ENCODE measurements at regions not wholly inside any gene's neighbourhood (a gene's known extent, or its start where the extent isn't known, plus 50 kb on each side); places are given as distances from the start of the nearest gene placed in this dataset.

- DNase-seq (ENCODE audit: low spot score): no peak
- no peak overlapping the region for H3K27ac ChIP-seq (ENCODE audit: poor library complexity, severe bottlenecking)
- ATAC-seq (ENCODE audit: low read depth): peak; percentile 32; the same call in 1 of the 3 replicates
- H3K4me3 ChIP-seq (ENCODE audit: severe bottlenecking): no peak overlapping the region
- TF ChIP-seq CTCF (IDR thresholded peaks at IDR 0.05; ENCODE audit: poor library complexity, severe bottlenecking): no peak
- no peaks in the 10 kb centered on the region for H3K4me1 ChIP-seq (ENCODE audit: insufficient read depth, poor library complexity, severe bottlenecking)
- no peaks in the 10 kb centered on the region for H3K36me3 ChIP-seq (ENCODE audit: low read depth)
- H3K9me3 ChIP-seq (ENCODE audit: severe bottlenecking): no peaks in the 10 kb centered on the region
- peaks cover 4% of the 10 kb centered on the region for H3K27me3 ChIP-seq (ENCODE audit: insufficient read depth, poor library complexity, severe bottlenecking)
Measured at GRCh38 chr15:31801152-31801551, 229.2 kb upstream of the CHRNA7 start.

DNA sequence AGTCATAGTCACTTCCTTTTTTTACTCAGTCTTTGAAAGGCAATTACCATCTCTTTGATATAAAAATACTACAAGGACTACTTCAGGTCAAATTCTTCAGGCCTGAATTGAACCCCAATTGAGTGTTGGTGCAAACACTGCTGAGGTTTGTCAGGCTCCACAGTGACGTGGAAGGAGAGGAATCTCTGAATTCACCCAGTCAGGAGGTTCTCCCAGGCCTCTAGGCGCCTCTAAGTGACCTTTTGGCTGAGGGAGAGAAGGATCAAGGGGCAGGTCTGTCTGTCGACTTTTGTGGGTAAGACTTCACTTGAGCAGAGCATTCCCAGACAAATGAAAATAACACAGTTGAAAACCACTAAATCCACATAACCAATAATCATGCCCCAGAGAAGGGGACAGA, 227.6 kb upstream of the CHRNA7 start:
- DNase-seq (ENCODE audit: low spot score) (no peak), ATAC-seq (ENCODE audit: low read depth) (no peak)
- TF ChIP-seq CTCF (IDR thresholded peaks at IDR 0.05; ENCODE audit: poor library complexity, severe bottlenecking): no peak

DNA sequence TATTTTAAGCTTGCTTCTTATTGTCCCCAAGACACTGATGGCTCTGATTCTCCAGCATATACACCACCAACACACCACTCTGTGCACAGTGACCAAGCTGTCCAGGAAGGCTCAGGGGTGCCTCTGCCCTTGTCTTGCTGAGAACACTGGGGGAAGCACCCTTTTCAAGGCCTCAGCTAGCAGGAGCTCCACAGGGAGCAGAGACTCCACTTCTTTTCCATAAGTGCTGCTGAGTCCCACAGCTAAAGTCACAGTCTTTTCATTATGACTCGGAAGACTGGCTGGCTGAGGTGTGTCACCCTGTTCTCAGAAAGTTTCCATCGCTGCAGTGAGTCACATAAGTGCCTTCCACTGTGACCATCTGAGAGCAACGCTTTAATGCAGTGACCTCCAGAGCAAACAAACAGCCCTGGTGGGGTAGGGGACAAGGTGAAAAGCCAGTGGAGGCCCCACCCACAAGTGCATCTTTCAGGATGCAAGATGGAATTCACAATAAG, 226.9 kb upstream of the CHRNA7 start:
- H3K9me3 ChIP-seq (ENCODE audit: severe bottlenecking): no peaks in the 10 kb centered on the region
- H3K36me3 ChIP-seq (ENCODE audit: low read depth): no peaks in the 10 kb centered on the region
- no peak for ATAC-seq (ENCODE audit: low read depth)
- DNase-seq (ENCODE audit: low spot score): no peak
- H3K27me3 ChIP-seq (ENCODE audit: insufficient read depth, poor library complexity, severe bottlenecking): peaks cover 4% of the 10 kb centered on the region
- H3K4me1 ChIP-seq (ENCODE audit: insufficient read depth, poor library complexity, severe bottlenecking): no peaks in the 10 kb centered on the region
- H3K4me3 ChIP-seq (ENCODE audit: severe bottlenecking): no peak overlapping the region
- no peak overlapping the region for H3K27ac ChIP-seq (ENCODE audit: poor library complexity, severe bottlenecking)
- TF ChIP-seq CTCF (IDR thresholded peaks at IDR 0.05; ENCODE audit: poor library complexity, severe bottlenecking): no peak

More for the DNA sequence above, 227.6 kb upstream of the CHRNA7 start:
- Histone ChIP-seq H3K4me1 (ENCODE audit: insufficient read depth, poor library complexity, severe bottlenecking) (no peaks in the 10 kb centered on the region), H3K27me3 (ENCODE audit: insufficient read depth, poor library complexity, severe bottlenecking) (peaks cover 4% of the 10 kb centered on the region), H3K36me3 (ENCODE audit: low read depth) (no peaks in the 10 kb centered on the region), H3K27ac (ENCODE audit: poor library complexity, severe bottlenecking) (no peak overlapping the region), H3K4me3 (ENCODE audit: severe bottlenecking) (no peak overlapping the region), H3K9me3 (ENCODE audit: severe bottlenecking) (no peaks in the 10 kb centered on the region)

DNA sequence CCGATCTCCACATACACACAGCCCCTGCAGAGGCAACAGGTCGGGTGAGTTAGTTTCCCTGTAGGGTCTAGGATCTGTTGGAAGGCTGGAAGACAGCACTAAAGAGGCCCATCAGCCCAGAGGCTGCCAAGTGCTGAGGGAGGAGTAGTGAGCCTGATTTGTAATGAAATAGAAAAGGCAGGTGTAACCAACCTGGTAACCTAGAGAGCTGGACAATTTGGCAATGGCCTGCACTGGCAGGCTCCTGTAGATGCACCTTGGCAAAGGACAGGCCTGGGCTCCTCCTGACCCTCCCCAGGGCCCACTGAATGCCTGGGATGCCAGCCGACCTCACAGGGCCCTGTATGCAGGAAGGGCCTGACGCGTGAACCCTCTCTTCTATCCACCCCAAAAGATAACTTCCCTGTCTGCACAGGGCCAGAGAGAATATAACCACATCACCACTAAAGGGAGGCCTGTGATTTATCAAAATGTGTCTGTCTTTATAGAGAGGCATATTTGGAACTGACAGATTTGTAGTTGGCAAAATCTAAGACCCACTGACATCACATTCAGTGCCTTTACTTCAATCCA, 225.1 kb upstream of the CHRNA7 start:
- peaks cover 4% of the 10 kb centered on the region for H3K27me3 ChIP-seq (ENCODE audit: insufficient read depth, poor library complexity, severe bottlenecking)
- no peaks in the 10 kb centered on the region for H3K36me3 ChIP-seq (ENCODE audit: low read depth)
- ATAC-seq (ENCODE audit: low read depth): peak; percentile 24; the same call in 1 of the 3 replicates
- no peaks in the 10 kb centered on the region for H3K9me3 ChIP-seq (ENCODE audit: severe bottlenecking)
- H3K4me1 ChIP-seq (ENCODE audit: insufficient read depth, poor library complexity, severe bottlenecking): no peaks in the 10 kb centered on the region
- H3K4me3 ChIP-seq (ENCODE audit: severe bottlenecking): no peak overlapping the region
- no peak overlapping the region for H3K27ac ChIP-seq (ENCODE audit: poor library complexity, severe bottlenecking)
- TF ChIP-seq CTCF (IDR thresholded peaks at IDR 0.05; ENCODE audit: poor library complexity, severe bottlenecking): no peak
- DNase-seq (ENCODE audit: low spot score): no peak

- no peak overlapping the region for H3K27ac ChIP-seq (ENCODE audit: poor library complexity, severe bottlenecking)
- H3K4me3 ChIP-seq (ENCODE audit: severe bottlenecking): no peak overlapping the region
- TF ChIP-seq CTCF (IDR thresholded peaks at IDR 0.05; ENCODE audit: poor library complexity, severe bottlenecking): no peak
- H3K4me1 ChIP-seq (ENCODE audit: insufficient read depth, poor library complexity, severe bottlenecking): no peaks in the 10 kb centered on the region
- no peaks in the 10 kb centered on the region for H3K9me3 ChIP-seq (ENCODE audit: severe bottlenecking)
- ATAC-seq (ENCODE audit: low read depth) (no peak), DNase-seq (ENCODE audit: low spot score) (no peak)
- peaks cover 4% of the 10 kb centered on the region for H3K27me3 ChIP-seq (ENCODE audit: insufficient read depth, poor library complexity, severe bottlenecking)
- H3K36me3 ChIP-seq (ENCODE audit: low read depth): no peaks in the 10 kb centered on the region
Measured at GRCh38 chr15:31806106-31806505, 224.2 kb upstream of the CHRNA7 start.
